BJ (cell line): ENCODE measurements at regions not wholly inside any gene's neighbourhood (a gene's known extent, or its start where the extent isn't known, plus 50 kb on each side); places are given as distances from the start of the nearest gene placed in this dataset.

ENCODE experiments used
- CTCF ChIA-PET: fragments of 350-600 bp; formaldehyde crosslinking; extraction: SDS; loops from one replicate; lab custom pipeline; 2021; ENCODE audit warnings: antibody characterized with exemption, inconsistent platforms; lab: Yijun Ruan, JAX
- POLR2A ChIA-PET: fragments of 300-600 bp; sonication (Branson Sonifier 250); formaldehyde crosslinking; extraction: SDS; loops from one replicate; lab custom pipeline; 2021; ENCODE audit warnings: antibody characterized with exemption; lab: Charles Lee
- DNase-seq: peaks from one replicate; pipeline ENCODE4 v3.0.0-alpha.2; 2011; ENCODE audit warnings: low read depth
- H3K27me3 ChIP-seq: 2 replicates; pipeline ENCODE4 v1.6.0; 2011; ENCODE audit warnings: low read length; ENCODE audit not compliant: control insufficient read depth, insufficient read depth
- H3K36me3 ChIP-seq: 2 replicates; pipeline ENCODE4 v1.5.1; 2011; ENCODE audit warnings: low read length; ENCODE audit not compliant: control insufficient read depth, insufficient read depth
- H3K4me3 ChIP-seq: 2 replicates; pipeline ENCODE4 v1.5.1; 2011; ENCODE audit warnings: low read depth, mild to moderate bottlenecking, control low read depth, low read length
- CTCF ChIP-seq: IDR thresholded peaks from 2 replicates; pipeline ENCODE4 v1.5.1; 2011; ENCODE audit warnings: low read depth, mild to moderate bottlenecking, control low read depth, inconsistent platforms, low read length, moderate library complexity; ENCODE audit not compliant: insufficient read depth

DNA sequence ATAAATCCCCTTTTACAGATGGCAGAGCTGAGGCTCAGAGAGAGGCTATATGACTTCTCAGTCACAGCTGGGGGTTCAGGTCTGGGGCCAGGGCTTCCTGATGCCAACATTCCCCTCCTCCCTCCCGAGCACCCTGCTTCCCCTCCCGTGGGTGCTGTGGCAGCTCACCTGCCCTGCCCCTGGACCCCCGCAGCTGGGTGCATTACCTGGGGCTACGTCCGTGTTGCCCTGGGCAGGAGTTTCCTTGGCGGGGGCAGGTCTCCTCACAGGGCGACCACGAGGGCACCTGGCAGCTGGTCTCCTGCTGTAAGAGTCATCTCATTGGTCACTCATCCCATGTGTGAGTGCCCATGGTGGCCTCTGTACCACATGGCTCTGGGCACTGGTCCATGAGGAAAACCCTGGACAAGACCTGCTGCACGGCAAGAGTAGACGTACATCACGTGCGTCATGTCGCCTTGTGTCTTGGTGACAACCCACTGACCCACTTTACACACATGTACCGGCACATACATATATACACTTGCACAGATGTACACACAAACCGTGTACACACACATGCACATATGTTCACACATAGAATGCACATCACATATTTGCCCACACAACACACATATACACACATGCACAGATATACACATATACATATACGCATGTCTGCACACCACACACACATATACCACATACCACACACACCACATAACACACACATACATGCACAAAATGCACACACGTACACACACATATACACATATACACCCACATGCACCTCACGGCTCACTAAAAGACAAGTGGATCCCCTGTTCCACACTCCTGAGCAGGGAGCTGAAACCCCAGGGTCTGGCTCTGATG lies 134.0 kb downstream of the FOXL1 start:
- TF ChIP-seq CTCF: no peak
- Histone ChIP-seq H3K36me3 (no peaks in the 10 kb centered on the region), H3K27me3 (peaks cover 17% of the 10 kb centered on the region), H3K4me3 (no peak overlapping the region)
- no peak for DNase-seq
- ChIA-PET POLR2A (no interaction called here), CTCF (interaction anchor here (0.9 kb wide), 1 partner anchor 10 kb away, joined by 3 read pairs; no protein-coding TSS in a partner anchor)

DNA sequence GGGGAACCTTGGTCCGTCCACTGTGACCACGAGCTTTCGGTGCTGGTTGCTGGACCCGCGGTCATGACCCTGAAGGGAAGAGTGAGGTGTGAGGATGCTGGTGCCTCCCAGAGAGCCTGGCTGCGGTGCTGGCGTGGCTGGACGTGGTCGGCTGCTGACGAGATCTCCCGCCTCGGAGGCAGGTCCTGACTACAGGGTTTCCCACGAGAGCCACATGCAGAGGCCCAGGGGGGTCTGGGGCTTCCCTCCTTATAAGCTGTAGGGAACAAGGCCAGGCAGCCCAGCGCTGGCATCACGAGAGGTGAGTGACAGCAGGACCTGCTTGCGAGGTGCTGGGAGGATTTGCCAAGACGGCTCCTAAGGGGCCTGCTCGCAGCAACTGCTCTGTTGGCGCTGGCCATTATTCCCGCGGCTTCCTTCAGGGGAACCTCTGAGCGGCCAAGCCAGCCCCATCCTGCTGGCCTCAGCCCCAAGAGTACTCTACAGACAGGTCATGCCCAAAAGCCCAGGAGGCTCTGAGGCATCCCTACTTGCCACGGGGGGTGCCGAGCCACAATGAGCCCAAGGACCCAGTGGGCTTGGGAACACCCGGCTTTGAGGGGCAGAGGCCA lies 134.8 kb downstream of the FOXL1 start:
- no peak for TF ChIP-seq CTCF
- ChIA-PET CTCF (interaction anchor here (0.6 kb wide), 1 partner anchor 51 kb away, joined by 3 read pairs; no protein-coding TSS in a partner anchor), POLR2A (no interaction called here)
- Histone ChIP-seq H3K4me3 (no peak overlapping the region), H3K36me3 (no peaks in the 10 kb centered on the region), H3K27me3 (peaks cover 17% of the 10 kb centered on the region)
- no peak for DNase-seq

- CTCF ChIA-PET: no interaction called here
- no peak for DNase-seq
- no peak for TF ChIP-seq CTCF
- POLR2A ChIA-PET: no interaction called here
- H3K4me3 ChIP-seq: no peak overlapping the region
- H3K27me3 ChIP-seq: peaks cover 17% of the 10 kb centered on the region
- H3K36me3 ChIP-seq: no peaks in the 10 kb centered on the region
These were observed 135.8 kb downstream of the FOXL1 start for GRCh38 chr16:86714166-86714565.

DNA sequence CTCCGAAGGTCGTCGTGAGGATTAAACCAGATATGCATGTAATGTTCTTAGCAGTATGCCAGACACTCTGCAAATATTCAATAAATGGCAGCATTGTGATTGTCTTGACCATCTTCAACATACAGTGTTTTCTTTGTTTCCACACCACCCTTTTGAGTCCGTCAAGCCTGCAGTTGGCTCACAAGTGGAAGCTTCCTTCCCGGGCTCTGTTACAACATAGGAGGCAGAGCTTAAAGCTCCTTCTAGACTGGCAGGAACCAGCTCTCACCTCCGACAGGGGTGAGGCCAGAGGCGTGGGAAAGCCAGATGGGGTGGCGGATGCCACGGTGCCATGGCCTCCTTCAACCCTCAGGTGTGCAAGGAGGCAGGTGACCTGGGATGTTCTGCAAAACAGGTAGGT lies 138.3 kb downstream of the FOXL1 start:
- DNase-seq: no peak
- CTCF ChIA-PET: interaction anchor here (1.3 kb wide), 1 partner anchor 44 kb away, joined by 4 read pairs; no protein-coding TSS in a partner anchor
- H3K4me3 ChIP-seq: no peak overlapping the region
- POLR2A ChIA-PET: no interaction called here
- no peak for TF ChIP-seq CTCF
- no peaks in the 10 kb centered on the region for H3K36me3 ChIP-seq
- peaks cover 13% of the 10 kb centered on the region for H3K27me3 ChIP-seq

- no peak for DNase-seq
- Histone ChIP-seq H3K4me3 (no peak overlapping the region), H3K27me3 (peaks cover 13% of the 10 kb centered on the region), H3K36me3 (no peaks in the 10 kb centered on the region)
- ChIA-PET POLR2A (no interaction called here), CTCF (no interaction called here)
- TF ChIP-seq CTCF: no peak
These were observed 139.8 kb downstream of the FOXL1 start for GRCh38 chr16:86718118-86718517.
